H1 (cell line): ENCODE measurements at regions not wholly inside any gene's neighbourhood (a gene's known extent, or its start where the extent isn't known, plus 50 kb on each side); places are given as distances from the start of the nearest gene placed in this dataset.

Experiments
- CTCF ChIA-PET: fragments of 300-600 bp; sonication (Branson Sonifier 250); formaldehyde crosslinking; loops from one replicate; lab custom pipeline; 2021; ENCODE audit not compliant: partially characterized antibody; lab: Charles Lee
- POLR2A ChIA-PET: fragments of 300-600 bp; sonication (Branson Sonifier 250); formaldehyde crosslinking; loops from one replicate; lab custom pipeline; 2021; ENCODE audit warnings: inconsistent platforms; ENCODE audit not compliant: partially characterized antibody; lab: Charles Lee
- DNase-seq, 2 experiments: peaks; one replicate each; pipeline versions ENCODE4 v3.0.0 to v3.0.0-alpha.2; 2010 to 2022; ENCODE audit warnings: low spot score in 2 of 2, low read depth in 1 of 2, mixed read lengths in 1 of 2
- FAIRE-seq: peaks from 2 replicates; lab custom pipeline; 2011; peaks lifted over from hg19 to GRCh38; lab: Jason Lieb, UNC
- H2AFZ ChIP-seq: 2 replicates; pipeline ENCODE4 v1.8.1; 2012; ENCODE audit warnings: low read length, inconsistent platforms
- H2AK5ac ChIP-seq: 2 replicates; pipeline ENCODE4 v1.6.1; 2013; ENCODE audit warnings: low read depth, low read length
- H2BK120ac ChIP-seq: replicated peaks from 2 replicates; pipeline ENCODE3; 2013; ENCODE audit warnings: low read depth, low read length, inconsistent platforms
- H2BK12ac ChIP-seq: 2 replicates; pipeline ENCODE4 v1.6.1; 2013; ENCODE audit warnings: low read depth, low read length
- H2BK15ac ChIP-seq: 2 replicates; pipeline ENCODE4 v1.6.1; 2013; ENCODE audit warnings: low read length
- H2BK20ac ChIP-seq: 2 replicates; pipeline ENCODE4 v1.6.1; 2013; ENCODE audit warnings: low read length
- H2BK5ac ChIP-seq: 2 replicates; pipeline ENCODE4 v1.6.1; 2013; ENCODE audit warnings: low read depth, low read length
- H3K14ac ChIP-seq: 2 replicates; pipeline ENCODE4 v1.6.1; 2013; ENCODE audit warnings: inconsistent platforms; ENCODE audit not compliant: insufficient read length
- H3K18ac ChIP-seq: 2 replicates; pipeline ENCODE4 v1.6.1; 2013; ENCODE audit warnings: low read length; ENCODE audit errors: extremely low read depth
- H3K23ac ChIP-seq: 2 replicates; pipeline ENCODE4 v1.6.1; 2013; ENCODE audit warnings: inconsistent platforms; ENCODE audit not compliant: insufficient read length
- H3K23me2 ChIP-seq: 2 replicates; pipeline ENCODE4 v1.6.1; 2013; ENCODE audit warnings: low read depth, low read length
- H3K27ac ChIP-seq: 2 replicates; pipeline ENCODE4 v1.6.1; 2011; ENCODE audit warnings: low read depth, low read length, inconsistent platforms
- H3K27me3 ChIP-seq, 4 experiments: replicated peaks in 1 of 4; 1 replicate in 1 of 4; 2 replicates in 3 of 4; pipeline versions ENCODE4 v1.6.1 to v1.8.1; 2011 to 2013; ENCODE audit warnings: low read length in 3 of 4, mild to moderate bottlenecking in 3 of 4, inconsistent platforms in 2 of 4, mixed read lengths in 2 of 4, moderate library complexity in 1 of 4; ENCODE audit not compliant: control insufficient read depth in 3 of 4, insufficient read depth in 3 of 4; ENCODE audit errors: extremely low read depth in 1 of 4
- H3K36me3 ChIP-seq, 4 experiments: 2 replicates each; pipeline versions ENCODE4 v1.6.1 to v1.8.1; 2011 to 2013; ENCODE audit warnings: mild to moderate bottlenecking in 4 of 4, low read length in 3 of 4, moderate library complexity in 2 of 4, control low read depth in 1 of 4, inconsistent platforms in 1 of 4; ENCODE audit not compliant: insufficient read depth in 4 of 4, control insufficient read depth in 2 of 4
- H3K4ac ChIP-seq: replicated peaks from 2 replicates; pipeline ENCODE3; 2013; ENCODE audit warnings: low read length, low read depth, mixed read lengths, inconsistent platforms; ENCODE audit not compliant: insufficient read length
- H3K4me1 ChIP-seq, 4 experiments: replicated peaks in 1 of 4; 1 replicate in 1 of 4; 2 replicates in 3 of 4; pipeline versions ENCODE4 v1.6.1 to v1.8.1; 2011 to 2013; ENCODE audit warnings: low read length in 3 of 4, inconsistent platforms in 2 of 4, mixed read lengths in 1 of 4; ENCODE audit not compliant: insufficient read depth in 4 of 4, control insufficient read depth in 3 of 4
- H3K4me2 ChIP-seq, 2 experiments: 2 replicates each; pipeline versions ENCODE4 v1.6.1 to v1.8.1; 2011 to 2013; ENCODE audit warnings: low read depth in 2 of 2, low read length in 2 of 2, control low read depth in 1 of 2, inconsistent platforms in 1 of 2, mild to moderate bottlenecking in 1 of 2; ENCODE audit not compliant: insufficient read depth in 1 of 2
- H3K4me3 ChIP-seq, 4 experiments: fragments of 200-600, 300-600 bp in 1 of 4; sonication (generic), shearing (Covaris generic), sonication (Bioruptor Twin) in 1 of 4; 2 replicates each; pipeline versions ENCODE4 v1.5.1 to v1.8.1; 2011 to 2016; ENCODE audit warnings: low read length in 4 of 4, low read depth in 3 of 4, control low read depth in 2 of 4, inconsistent platforms in 2 of 4, mild to moderate bottlenecking in 2 of 4, mixed read lengths in 1 of 4, moderate library complexity in 1 of 4; ENCODE audit not compliant: insufficient read depth in 2 of 4; ENCODE audit errors: extremely low read depth in 1 of 4
- H3K56ac ChIP-seq: replicated peaks from 2 replicates; pipeline ENCODE3; 2013; ENCODE audit warnings: low read depth, mild to moderate bottlenecking, mixed read lengths, low read length, inconsistent platforms; ENCODE audit not compliant: insufficient read length
- H3K79me1 ChIP-seq: 2 replicates; pipeline ENCODE4 v1.6.1; 2013; ENCODE audit warnings: low read depth, low read length, control low read depth
- H3K79me2 ChIP-seq, 2 experiments: 2 replicates each; pipeline versions ENCODE4 v1.6.1 to v1.8.1; 2012 to 2013; ENCODE audit warnings: low read length in 2 of 2, mild to moderate bottlenecking in 2 of 2, inconsistent platforms in 1 of 2; ENCODE audit not compliant: insufficient read depth in 2 of 2, control insufficient read depth in 1 of 2
- H3K9ac ChIP-seq, 4 experiments: replicated peaks in 1 of 4; 1 replicate in 1 of 4; 2 replicates in 3 of 4; pipeline versions ENCODE4 v1.6.1 to v1.8.1; 2011 to 2013; ENCODE audit warnings: low read depth in 3 of 4, low read length in 3 of 4, control low read depth in 2 of 4, mild to moderate bottlenecking in 2 of 4, moderate library complexity in 2 of 4, inconsistent platforms in 1 of 4; ENCODE audit errors: extremely low read depth in 1 of 4
- H3K9me3 ChIP-seq, 2 experiments: 2 replicates each; pipeline versions ENCODE4 v1.6.1 to v1.8.1; 2012 to 2013; ENCODE audit warnings: mild to moderate bottlenecking in 2 of 2, moderate library complexity in 2 of 2, control low read depth in 1 of 2, inconsistent platforms in 1 of 2, low read depth in 1 of 2, low read length in 1 of 2, mixed read lengths in 1 of 2; ENCODE audit not compliant: insufficient read depth in 2 of 2
- H4K20me1 ChIP-seq, 2 experiments: replicated peaks in 1 of 2; 2 replicates each; pipeline versions ENCODE3 to v1.8.1; 2011 to 2013; ENCODE audit warnings: inconsistent platforms in 2 of 2, low read length in 2 of 2, mild to moderate bottlenecking in 1 of 2; ENCODE audit not compliant: insufficient read depth in 2 of 2, control insufficient read depth in 1 of 2
- H4K5ac ChIP-seq: 2 replicates; pipeline ENCODE4 v1.6.1; 2013; ENCODE audit warnings: low read length, low read depth, mixed read lengths, inconsistent platforms; ENCODE audit not compliant: insufficient read length
- H4K8ac ChIP-seq: 2 replicates; pipeline ENCODE4 v1.8.0; 2013; ENCODE audit warnings: mild to moderate bottlenecking, moderate library complexity, low read length, inconsistent platforms; ENCODE audit not compliant: insufficient read depth; ENCODE audit errors: extremely low read depth
- H4K91ac ChIP-seq: replicated peaks from 2 replicates; pipeline ENCODE3; 2013; ENCODE audit warnings: low read length, mixed read lengths, inconsistent platforms; ENCODE audit not compliant: insufficient read length
- USF2 ChIP-seq: IDR thresholded peaks from 2 replicates; pipeline ENCODE4 v1.6.1; 2011; ENCODE audit warnings: low read length, improper control_type of control experiment
- WGBS, 2 experiments: shearing (Covaris generic) in 1 of 2; methylation state at CpG; one replicate each; pipeline versions ENCODE4 v1.1.6 to v1.1.7; 2013 to 2015; ENCODE audit warnings: low lambda C conversion rate in 2 of 2, mixed read lengths in 2 of 2, inconsistent platforms in 1 of 2, low coverage in 1 of 2, missing lambda C conversion rate in 1 of 2; ENCODE audit not compliant: insufficient replicate concordance in 2 of 2, insufficient coverage in 1 of 2, insufficient read length in 1 of 2; ENCODE audit errors: extremely low coverage in 1 of 2, missing lambda C conversion rate in 1 of 2; 5-methylcytosine and 5-hydroxymethylcytosine counted together

- Histone ChIP-seq H3K23ac (no peak overlapping the region), H2BK5ac (no peak overlapping the region), H4K8ac (no peak overlapping the region), H3K79me2 (no peaks in the 10 kb centered on the region), H2BK20ac (no peak overlapping the region), H3K27ac (no peak overlapping the region), H3K4me3 (no peak overlapping the region), H2BK12ac (no peak overlapping the region), H3K14ac (no peak overlapping the region), H3K9me3 (peaks cover 0 to 2% of the 10 kb centered on the region in 2 experiments; a peak in 1 of 4 replicates), H3K4me2 (no peak overlapping the region), H3K23me2 (no peaks in the 10 kb centered on the region), H4K5ac (no peak overlapping the region), H3K36me3 (no peaks in the 10 kb centered on the region), H3K18ac (no peak overlapping the region), H3K4ac (no peak overlapping the region), H3K56ac (no peak overlapping the region), H3K27me3 (no peaks in the 10 kb centered on the region), H2BK120ac (no peak overlapping the region), H3K4me1 (no peaks in the 10 kb centered on the region; a peak in 2 of 7 replicates), H4K20me1 (no peaks in the 10 kb centered on the region), H2AK5ac (no peak overlapping the region), H3K79me1 (no peaks in the 10 kb centered on the region), H2AFZ (no peak overlapping the region), H2BK15ac (no peak overlapping the region), H3K9ac (no peak overlapping the region), H4K91ac (no peak overlapping the region)
- POLR2A ChIA-PET = no interaction called here
- WGBS, 2 experiments = 62% methylated on average over 4 of the region's 4 CpGs; no CpG with 5 or more reads in 1 of the 2 experiments
- no peak for TF ChIP-seq USF2
- FAIRE-seq = peak; percentile 71
- CTCF ChIA-PET = interaction anchor here (0.7 to 1.9 kb wide), 3 partner anchors 9 to 27 kb away, joined by 3 to 6 read pairs (median 6); no protein-coding TSS in a partner anchor
- DNase-seq = no peak
Observed at GRCh38 chr12:95402096-95402495, 71.9 kb upstream of the METAP2 start.
